NCI-H2081 (cell line): ENCODE measurements at regions not wholly inside any gene's neighbourhood (a gene's known extent, or its start where the extent isn't known, plus 50 kb on each side); places are given as distances from the start of the nearest gene placed in this dataset.

Source experiments
- DNase-seq, 2 experiments: peaks; one replicate each; lab custom pipeline; 2025; lab: John Stamatoyannopoulos, UW

- DNase-seq = no peak
These were observed 230.7 kb downstream of the MAF start for GRCh38 chr16:79369796-79370195.

GRCh38 chr16:79367822-79368221 is 232.7 kb downstream of the MAF start:
- DNase-seq = no peak

GRCh38 chr16:79366635-79367034 is 233.9 kb downstream of the MAF start:
- no peak for DNase-seq

GRCh38 chr16:79365702-79366101 is 234.8 kb downstream of the MAF start:
- DNase-seq = no peak

GRCh38 chr16:79363484-79363883 is 237.1 kb downstream of the MAF start:
- no peak for DNase-seq

- DNase-seq = no peak
These were observed 237.5 kb downstream of the MAF start for GRCh38 chr16:79363035-79363434.

- DNase-seq = no peak
These were observed 238.1 kb downstream of the MAF start for GRCh38 chr16:79362300-79362970.

GRCh38 chr16:79361132-79361751 is 239.3 kb downstream of the MAF start:
- no peak for DNase-seq

- DNase-seq = no peak
These were observed 240.3 kb downstream of the MAF start for GRCh38 chr16:79360267-79360666.

GRCh38 chr16:79359082-79359481 is 241.5 kb downstream of the MAF start:
- DNase-seq = no peak

- DNase-seq = no peak
These were observed 242.3 kb downstream of the MAF start for GRCh38 chr16:79358188-79358587.

GRCh38 chr16:79355600-79356358 is 244.8 kb downstream of the MAF start:
- no peak for DNase-seq

GRCh38 chr16:79351927-79352326 is 248.6 kb downstream of the MAF start:
- no peak for DNase-seq

- no peak for DNase-seq
These were observed 250.7 kb downstream of the MAF start for GRCh38 chr16:79349803-79350202.

GRCh38 chr16:79348521-79349306 is 251.8 kb downstream of the MAF start:
- no peak for DNase-seq

- DNase-seq = no peak
These were observed 253.3 kb downstream of the MAF start for GRCh38 chr16:79347277-79347676.

- DNase-seq = no peak
These were observed 260.7 kb downstream of the MAF start for GRCh38 chr16:79339863-79340262.

GRCh38 chr16:79337906-79338305 is 262.6 kb downstream of the MAF start:
- no peak for DNase-seq

GRCh38 chr16:79336437-79337229 is 263.9 kb downstream of the MAF start:
- no peak for DNase-seq

- no peak for DNase-seq
These were observed 266.4 kb downstream of the MAF start for GRCh38 chr16:79334127-79334526.

- no peak for DNase-seq
These were observed 269.5 kb downstream of the MAF start for GRCh38 chr16:79331066-79331465.

- DNase-seq = no peak
These were observed 270.6 kb downstream of the MAF start for GRCh38 chr16:79329967-79330366.
